ENCODE measurements at regions not wholly inside any gene's neighbourhood (a gene's known extent, or its start where the extent isn't known, plus 50 kb on each side); places are given as distances from the start of the nearest gene placed in this dataset.

DNA sequence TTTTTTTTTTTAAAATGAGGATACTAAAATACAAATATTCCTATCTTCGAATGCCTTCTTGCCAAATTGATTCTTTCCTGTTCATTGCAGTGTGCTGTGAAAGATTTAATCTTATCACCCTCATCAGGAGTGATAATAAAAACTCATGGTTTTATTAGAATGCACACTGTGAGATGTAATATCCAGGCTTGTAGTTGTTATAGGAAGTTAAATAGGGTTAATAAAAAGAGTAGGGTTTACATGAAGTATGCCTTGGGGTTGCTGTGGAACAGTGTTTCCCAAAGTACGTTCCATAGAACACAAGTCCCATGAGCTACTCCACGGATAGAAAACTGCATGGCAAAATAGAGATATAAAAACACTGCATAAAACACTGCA, 191.9 kb downstream of the SPP2 start:
- TF ChIP-seq CTCF (IDR thresholded peaks at IDR 0.05) (no peak), POLR2A (IDR thresholded peaks at IDR 0.05) (no peak)

All from thyroid gland (tissue), 4 donors.